ENCODE measurements at regions not wholly inside any gene's neighbourhood (a gene's known extent, or its start where the extent isn't known, plus 50 kb on each side); places are given as distances from the start of the nearest gene placed in this dataset.

GRCh38 chr16:51624080-51624775 lies 473.2 kb upstream of the SALL1 start:
- TF ChIP-seq POLR2AphosphoS5 (IDR thresholded peaks at IDR 0.05), result no peak
- no peak for TF ChIP-seq CTCF (IDR thresholded peaks at IDR 0.05)
- no peak for TF ChIP-seq POLR2A (IDR thresholded peaks at IDR 0.05; ENCODE audit: low read depth)
- TF ChIP-seq EP300 (IDR thresholded peaks at IDR 0.05), result no peak
